ENCODE measurements at regions not wholly inside any gene's neighbourhood (a gene's known extent, or its start where the extent isn't known, plus 50 kb on each side); places are given as distances from the start of the nearest gene placed in this dataset.
A peak's percentile ranks its signal among the peaks of the same experiment; 100 is the strongest.

DNA sequence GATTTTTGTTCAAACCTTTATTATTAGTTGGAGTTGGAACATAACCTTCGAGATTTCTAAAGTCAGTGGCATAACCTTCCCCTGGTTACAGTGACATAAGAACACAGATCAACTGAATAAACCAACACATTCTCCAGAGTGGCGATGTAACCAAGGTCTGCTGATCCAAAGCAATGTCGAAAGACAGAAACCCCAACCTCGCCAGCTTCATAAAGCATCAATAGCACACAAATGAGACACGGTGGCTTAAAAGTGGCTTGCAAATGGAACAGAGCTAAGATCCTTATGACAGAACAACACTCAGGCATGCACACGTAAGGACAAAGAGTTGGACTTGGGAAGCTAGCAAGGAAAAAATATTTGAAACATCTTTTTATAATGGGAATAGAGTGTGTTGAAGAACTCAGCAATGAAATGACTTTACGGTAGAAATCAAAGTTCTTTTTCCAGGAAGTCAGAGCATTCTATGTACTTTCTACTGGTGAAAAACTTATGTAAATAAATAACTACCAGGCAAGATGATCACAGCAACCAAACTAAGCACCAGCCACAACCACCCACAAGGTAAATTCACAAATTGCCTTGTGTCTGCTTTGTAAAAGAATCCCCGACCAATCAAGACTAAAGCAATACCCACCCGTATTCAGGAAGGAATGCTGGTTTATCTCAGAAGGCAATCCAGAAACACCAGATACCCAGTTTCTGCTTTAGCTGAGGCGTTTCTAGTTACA lies 61.0 kb upstream of the NHSL1 start (continued):
- TF ChIP-seq, protein P1, sequence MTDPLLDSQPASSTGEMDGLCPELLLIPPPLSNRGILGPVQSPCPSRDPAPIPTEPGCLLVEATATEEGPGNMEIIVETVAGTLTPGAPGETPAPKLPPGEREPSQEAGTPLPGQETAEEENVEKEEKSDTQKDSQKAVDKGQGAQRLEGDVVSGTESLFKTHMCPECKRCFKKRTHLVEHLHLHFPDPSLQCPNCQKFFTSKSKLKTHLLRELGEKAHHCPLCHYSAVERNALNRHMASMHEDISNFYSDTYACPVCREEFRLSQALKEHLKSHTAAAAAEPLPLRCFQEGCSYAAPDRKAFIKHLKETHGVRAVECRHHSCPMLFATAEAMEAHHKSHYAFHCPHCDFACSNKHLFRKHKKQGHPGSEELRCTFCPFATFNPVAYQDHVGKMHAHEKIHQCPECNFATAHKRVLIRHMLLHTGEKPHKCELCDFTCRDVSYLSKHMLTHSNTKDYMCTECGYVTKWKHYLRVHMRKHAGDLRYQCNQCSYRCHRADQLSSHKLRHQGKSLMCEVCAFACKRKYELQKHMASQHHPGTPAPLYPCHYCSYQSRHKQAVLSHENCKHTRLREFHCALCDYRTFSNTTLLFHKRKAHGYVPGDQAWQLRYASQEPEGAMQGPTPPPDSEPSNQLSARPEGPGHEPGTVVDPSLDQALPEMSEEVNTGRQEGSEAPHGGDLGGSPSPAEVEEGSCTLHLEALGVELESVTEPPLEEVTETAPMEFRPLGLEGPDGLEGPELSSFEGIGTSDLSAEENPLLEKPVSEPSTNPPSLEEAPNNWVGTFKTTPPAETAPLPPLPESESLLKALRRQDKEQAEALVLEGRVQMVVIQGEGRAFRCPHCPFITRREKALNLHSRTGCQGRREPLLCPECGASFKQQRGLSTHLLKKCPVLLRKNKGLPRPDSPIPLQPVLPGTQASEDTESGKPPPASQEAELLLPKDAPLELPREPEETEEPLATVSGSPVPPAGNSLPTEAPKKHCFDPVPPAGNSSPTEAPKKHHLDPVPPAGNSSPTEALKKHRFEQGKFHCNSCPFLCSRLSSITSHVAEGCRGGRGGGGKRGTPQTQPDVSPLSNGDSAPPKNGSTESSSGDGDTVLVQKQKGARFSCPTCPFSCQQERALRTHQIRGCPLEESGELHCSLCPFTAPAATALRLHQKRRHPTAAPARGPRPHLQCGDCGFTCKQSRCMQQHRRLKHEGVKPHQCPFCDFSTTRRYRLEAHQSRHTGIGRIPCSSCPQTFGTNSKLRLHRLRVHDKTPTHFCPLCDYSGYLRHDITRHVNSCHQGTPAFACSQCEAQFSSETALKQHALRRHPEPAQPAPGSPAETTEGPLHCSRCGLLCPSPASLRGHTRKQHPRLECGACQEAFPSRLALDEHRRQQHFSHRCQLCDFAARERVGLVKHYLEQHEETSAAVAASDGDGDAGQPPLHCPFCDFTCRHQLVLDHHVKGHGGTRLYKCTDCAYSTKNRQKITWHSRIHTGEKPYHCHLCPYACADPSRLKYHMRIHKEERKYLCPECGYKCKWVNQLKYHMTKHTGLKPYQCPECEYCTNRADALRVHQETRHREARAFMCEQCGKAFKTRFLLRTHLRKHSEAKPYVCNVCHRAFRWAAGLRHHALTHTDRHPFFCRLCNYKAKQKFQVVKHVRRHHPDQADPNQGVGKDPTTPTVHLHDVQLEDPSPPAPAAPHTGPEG (CRISPR knock-in tag; IDR thresholded peaks at IDR 0.05), result no peak
- peak; percentile 11; the same call in 1 of the 2 replicates for TF ChIP-seq ZFP36L1 (CRISPR knock-in tag; IDR thresholded peaks at IDR 0.05)
- peak; percentile 60 for TF ChIP-seq GATAD2A (CRISPR knock-in tag; IDR thresholded peaks at IDR 0.05)
- TF ChIP-seq, protein P2, sequence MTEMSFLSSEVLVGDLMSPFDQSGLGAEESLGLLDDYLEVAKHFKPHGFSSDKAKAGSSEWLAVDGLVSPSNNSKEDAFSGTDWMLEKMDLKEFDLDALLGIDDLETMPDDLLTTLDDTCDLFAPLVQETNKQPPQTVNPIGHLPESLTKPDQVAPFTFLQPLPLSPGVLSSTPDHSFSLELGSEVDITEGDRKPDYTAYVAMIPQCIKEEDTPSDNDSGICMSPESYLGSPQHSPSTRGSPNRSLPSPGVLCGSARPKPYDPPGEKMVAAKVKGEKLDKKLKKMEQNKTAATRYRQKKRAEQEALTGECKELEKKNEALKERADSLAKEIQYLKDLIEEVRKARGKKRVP (CRISPR knock-in tag; IDR thresholded peaks at IDR 0.05), result peak in 1 of 2 experiments; percentile 50; a peak in 1 of 4 replicates
- TF ChIP-seq FOXA3 (CRISPR knock-in tag; IDR thresholded peaks at IDR 0.05), result peak; percentile 41
- TF ChIP-seq, protein P3, sequence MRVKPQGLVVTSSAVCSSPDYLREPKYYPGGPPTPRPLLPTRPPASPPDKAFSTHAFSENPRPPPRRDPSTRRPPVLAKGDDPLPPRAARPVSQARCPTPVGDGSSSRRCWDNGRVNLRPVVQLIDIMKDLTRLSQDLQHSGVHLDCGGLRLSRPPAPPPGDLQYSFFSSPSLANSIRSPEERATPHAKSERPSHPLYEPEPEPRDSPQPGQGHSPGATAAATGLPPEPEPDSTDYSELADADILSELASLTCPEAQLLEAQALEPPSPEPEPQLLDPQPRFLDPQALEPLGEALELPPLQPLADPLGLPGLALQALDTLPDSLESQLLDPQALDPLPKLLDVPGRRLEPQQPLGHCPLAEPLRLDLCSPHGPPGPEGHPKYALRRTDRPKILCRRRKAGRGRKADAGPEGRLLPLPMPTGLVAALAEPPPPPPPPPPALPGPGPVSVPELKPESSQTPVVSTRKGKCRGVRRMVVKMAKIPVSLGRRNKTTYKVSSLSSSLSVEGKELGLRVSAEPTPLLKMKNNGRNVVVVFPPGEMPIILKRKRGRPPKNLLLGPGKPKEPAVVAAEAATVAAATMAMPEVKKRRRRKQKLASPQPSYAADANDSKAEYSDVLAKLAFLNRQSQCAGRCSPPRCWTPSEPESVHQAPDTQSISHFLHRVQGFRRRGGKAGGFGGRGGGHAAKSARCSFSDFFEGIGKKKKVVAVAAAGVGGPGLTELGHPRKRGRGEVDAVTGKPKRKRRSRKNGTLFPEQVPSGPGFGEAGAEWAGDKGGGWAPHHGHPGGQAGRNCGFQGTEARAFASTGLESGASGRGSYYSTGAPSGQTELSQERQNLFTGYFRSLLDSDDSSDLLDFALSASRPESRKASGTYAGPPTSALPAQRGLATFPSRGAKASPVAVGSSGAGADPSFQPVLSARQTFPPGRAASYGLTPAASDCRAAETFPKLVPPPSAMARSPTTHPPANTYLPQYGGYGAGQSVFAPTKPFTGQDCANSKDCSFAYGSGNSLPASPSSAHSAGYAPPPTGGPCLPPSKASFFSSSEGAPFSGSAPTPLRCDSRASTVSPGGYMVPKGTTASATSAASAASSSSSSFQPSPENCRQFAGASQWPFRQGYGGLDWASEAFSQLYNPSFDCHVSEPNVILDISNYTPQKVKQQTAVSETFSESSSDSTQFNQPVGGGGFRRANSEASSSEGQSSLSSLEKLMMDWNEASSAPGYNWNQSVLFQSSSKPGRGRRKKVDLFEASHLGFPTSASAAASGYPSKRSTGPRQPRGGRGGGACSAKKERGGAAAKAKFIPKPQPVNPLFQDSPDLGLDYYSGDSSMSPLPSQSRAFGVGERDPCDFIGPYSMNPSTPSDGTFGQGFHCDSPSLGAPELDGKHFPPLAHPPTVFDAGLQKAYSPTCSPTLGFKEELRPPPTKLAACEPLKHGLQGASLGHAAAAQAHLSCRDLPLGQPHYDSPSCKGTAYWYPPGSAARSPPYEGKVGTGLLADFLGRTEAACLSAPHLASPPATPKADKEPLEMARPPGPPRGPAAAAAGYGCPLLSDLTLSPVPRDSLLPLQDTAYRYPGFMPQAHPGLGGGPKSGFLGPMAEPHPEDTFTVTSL (CRISPR knock-in tag; IDR thresholded peaks at IDR 0.05; ENCODE audit: borderline replicate concordance), result peak; percentile 64; the same call in 1 of the 2 replicates
- TF ChIP-seq ZNF746 (CRISPR knock-in tag; IDR thresholded peaks at IDR 0.05), result no peak
- TF ChIP-seq SOX5 (CRISPR knock-in tag; IDR thresholded peaks at IDR 0.05; ENCODE audit: borderline replicate concordance), result peak; percentile 57; the same call in 1 of the 2 replicates
- TF ChIP-seq, protein P4, sequence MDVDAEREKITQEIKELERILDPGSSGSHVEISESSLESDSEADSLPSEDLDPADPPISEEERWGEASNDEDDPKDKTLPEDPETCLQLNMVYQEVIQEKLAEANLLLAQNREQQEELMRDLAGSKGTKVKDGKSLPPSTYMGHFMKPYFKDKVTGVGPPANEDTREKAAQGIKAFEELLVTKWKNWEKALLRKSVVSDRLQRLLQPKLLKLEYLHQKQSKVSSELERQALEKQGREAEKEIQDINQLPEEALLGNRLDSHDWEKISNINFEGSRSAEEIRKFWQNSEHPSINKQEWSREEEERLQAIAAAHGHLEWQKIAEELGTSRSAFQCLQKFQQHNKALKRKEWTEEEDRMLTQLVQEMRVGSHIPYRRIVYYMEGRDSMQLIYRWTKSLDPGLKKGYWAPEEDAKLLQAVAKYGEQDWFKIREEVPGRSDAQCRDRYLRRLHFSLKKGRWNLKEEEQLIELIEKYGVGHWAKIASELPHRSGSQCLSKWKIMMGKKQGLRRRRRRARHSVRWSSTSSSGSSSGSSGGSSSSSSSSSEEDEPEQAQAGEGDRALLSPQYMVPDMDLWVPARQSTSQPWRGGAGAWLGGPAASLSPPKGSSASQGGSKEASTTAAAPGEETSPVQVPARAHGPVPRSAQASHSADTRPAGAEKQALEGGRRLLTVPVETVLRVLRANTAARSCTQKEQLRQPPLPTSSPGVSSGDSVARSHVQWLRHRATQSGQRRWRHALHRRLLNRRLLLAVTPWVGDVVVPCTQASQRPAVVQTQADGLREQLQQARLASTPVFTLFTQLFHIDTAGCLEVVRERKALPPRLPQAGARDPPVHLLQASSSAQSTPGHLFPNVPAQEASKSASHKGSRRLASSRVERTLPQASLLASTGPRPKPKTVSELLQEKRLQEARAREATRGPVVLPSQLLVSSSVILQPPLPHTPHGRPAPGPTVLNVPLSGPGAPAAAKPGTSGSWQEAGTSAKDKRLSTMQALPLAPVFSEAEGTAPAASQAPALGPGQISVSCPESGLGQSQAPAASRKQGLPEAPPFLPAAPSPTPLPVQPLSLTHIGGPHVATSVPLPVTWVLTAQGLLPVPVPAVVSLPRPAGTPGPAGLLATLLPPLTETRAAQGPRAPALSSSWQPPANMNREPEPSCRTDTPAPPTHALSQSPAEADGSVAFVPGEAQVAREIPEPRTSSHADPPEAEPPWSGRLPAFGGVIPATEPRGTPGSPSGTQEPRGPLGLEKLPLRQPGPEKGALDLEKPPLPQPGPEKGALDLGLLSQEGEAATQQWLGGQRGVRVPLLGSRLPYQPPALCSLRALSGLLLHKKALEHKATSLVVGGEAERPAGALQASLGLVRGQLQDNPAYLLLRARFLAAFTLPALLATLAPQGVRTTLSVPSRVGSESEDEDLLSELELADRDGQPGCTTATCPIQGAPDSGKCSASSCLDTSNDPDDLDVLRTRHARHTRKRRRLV (CRISPR knock-in tag; IDR thresholded peaks at IDR 0.05), result 0 out of 2 replicates have a peak, but pooled peaks have one; percentile 39
